Stimulated activated CD4-positive, alpha-beta T cell treated with anti-CD3 and anti-CD28 coated beads, Interleukin-15, amount 100 ng/mL, for 24 hours (primary cell): ENCODE measurements at regions not wholly inside any gene's neighbourhood (a gene's known extent, or its start where the extent isn't known, plus 50 kb on each side); places are given as distances from the start of the nearest gene placed in this dataset.

Experiments used
- DNase-seq: peaks from one replicate; pipeline ENCODE4 v3.0.0-alpha.2; 2020

DNA sequence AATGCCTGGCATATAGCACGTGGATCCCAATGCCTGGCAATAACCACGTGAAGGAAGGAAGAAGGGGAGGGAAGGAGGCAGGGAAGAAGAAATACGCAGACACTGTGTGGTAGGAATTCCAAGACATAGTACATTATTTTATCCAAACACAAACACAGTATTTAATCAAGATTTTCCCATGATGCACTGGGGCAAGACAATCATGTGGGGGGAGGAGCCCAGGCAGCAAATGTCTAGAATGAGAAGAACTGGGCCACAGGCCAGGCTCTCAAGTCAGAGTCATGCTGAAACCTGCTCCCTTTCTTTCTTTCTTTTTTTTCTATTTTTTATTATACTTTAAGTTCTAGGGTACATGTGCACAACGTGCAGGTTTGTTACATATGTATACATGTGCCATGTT is 717.9 kb downstream of the UQCRFS1 start:
- DNase-seq, result no peak

DNA sequence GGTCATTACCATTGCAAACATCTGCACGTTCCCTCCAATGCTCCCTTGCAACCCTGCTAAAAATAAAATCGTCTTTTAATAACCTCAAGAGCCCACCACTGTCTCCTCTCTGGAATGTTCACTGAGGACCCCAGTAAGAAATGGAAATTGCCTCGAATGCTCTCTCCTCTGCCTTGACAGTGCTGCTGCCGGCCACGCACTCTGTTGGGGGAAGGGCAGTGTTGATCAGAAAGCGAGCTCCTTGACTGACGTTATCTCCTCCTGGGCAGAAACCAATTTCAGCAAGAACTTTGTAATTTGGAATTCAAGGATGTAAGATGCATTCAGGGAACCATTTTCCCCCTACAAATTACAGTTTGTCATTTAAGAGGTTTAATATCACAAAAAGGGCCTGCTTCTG is 718.5 kb downstream of the UQCRFS1 start:
- no peak for DNase-seq

DNA sequence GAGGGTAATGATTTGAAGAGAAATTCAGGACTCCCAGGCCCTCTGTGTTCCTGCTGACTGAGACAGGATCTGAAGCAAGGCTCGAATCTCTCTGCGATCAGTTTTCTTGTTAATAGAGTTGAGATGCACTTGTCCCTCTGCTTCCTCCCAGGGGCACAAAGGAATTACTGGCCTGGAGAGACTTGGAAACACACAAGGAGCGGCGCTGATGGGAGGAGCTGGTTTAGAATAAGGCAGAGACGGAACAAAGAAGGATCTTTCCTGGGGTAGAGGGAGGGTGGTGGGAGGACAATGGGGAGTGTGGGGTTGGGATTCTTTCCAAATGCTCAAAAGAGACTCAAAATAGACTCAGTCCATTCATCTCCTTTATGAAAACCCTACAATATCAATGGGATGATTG is 719.1 kb downstream of the UQCRFS1 start:
- no peak for DNase-seq

DNA sequence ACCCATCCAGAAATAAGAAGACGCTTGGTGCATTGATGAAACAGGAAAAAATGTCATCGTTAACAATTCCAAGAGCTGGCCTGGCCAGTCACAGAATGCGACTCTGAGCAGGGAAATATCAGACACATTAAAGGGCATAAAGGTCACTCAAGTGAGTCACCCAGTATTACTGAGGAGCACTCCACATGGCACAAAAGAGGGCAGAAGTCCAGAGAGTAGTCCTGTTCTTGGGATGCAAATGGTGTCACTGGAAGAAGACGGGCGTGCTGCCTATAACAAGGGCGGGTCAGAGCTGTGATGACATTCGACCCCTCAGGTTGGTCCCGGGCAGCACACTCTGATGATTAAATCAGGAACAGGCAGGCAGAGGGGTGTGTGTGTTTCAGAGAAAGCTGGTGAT is 720.3 kb downstream of the UQCRFS1 start:
- no peak for DNase-seq

DNA sequence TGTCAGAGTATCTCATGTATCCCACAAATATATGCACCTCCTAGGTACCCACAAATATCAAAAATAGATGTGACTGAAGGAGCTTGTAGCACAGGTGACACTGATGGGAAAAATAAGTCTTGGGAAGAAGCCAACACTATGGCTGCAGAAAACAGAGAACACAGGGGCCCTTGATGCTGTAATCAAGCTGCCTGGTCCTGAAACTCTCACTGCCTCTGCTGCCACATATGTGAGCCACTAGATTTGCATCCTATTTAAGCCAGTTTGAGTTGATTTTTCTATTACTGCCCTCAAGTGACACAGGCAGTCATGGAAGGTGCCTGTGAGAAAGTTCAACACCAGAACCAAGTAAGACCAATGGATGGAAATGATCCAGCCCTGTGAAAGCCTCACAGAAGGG is 720.8 kb downstream of the UQCRFS1 start:
- no peak for DNase-seq

DNA sequence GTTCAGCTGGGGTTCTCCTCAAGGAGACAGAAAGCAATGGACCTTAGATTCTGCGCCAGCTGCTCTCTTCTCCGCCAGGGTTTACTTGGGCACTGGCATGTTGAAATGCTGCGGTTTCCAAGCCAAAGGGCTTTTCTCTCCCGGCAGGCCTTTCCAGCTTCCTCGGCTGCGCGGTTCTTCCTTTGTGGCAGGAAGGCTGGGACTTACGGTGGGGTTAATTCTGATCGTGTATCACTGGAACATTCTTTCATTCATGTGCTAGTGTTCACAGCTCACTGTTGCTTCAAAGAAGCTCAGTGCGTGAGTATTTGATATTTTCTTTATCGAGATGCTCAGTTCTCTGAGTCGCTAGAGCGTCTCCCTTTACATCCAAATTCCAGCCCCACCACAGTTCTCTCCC is 723.2 kb downstream of the UQCRFS1 start:
- no peak for DNase-seq

DNA sequence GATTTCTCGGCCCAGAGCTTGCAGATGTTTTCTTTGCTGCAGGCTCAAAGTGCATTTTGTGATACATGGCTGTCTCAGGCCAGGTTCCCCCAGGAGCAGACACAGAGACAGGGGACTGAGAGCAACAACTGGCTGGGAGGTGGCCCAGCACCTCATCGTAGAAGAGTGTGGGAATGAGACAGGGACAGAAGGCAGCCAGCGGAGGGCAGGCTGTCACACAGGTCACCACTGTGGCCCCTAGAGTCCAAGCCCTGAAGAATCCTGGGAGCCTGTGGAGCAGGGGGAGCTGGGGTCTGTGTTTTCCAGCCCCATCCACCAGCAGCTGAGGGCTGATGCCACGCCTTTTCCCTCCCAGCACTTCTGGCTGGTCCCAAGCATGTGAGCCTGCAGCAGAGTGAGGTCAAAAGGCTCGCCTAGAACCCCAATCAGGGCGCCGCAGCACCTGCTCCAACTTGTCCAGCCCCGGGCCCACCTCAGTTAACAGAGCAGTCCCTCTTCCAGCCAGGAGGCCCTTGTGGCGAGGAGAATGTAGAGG is 723.8 kb downstream of the UQCRFS1 start:
- no peak for DNase-seq

DNA sequence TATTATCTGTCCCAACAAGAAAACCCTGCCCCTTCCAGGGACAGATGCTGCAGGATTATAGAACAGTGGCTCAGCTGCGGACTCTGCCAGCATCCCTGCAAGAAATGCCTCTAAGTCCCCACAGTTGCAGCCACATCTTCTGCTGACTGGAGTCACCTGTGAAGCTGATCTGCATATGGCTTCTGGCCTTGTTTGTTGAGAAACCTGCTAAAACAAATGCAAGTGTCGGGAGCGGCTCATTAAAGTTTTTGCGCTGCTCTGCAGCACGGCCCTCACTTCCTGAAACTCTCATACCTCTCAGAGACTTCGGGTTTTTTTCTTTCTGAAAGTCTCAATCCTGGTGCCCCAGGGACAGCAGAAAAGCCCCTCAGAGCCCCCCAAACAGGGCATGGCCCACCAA is 725.0 kb downstream of the UQCRFS1 start:
- no peak for DNase-seq

DNA sequence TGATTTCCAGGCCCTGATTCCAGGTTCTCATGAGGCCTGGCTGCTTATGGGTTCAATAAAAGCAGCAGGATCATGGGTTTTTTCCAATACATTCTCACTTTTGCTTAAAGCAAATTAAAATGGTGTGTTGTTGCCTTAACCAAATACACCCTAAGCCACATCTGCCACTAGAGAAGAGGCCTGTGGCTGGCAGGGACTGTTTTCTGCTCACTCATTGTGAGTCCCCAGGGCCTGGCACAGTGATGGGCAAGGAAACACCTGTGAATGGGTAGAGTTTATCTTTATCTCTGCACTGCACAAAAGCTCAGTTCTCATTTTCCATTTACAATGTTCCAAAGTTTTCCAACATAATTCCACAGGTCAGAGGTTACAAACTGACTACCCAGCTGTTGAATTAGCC is 726.0 kb downstream of the UQCRFS1 start:
- no peak for DNase-seq

DNA sequence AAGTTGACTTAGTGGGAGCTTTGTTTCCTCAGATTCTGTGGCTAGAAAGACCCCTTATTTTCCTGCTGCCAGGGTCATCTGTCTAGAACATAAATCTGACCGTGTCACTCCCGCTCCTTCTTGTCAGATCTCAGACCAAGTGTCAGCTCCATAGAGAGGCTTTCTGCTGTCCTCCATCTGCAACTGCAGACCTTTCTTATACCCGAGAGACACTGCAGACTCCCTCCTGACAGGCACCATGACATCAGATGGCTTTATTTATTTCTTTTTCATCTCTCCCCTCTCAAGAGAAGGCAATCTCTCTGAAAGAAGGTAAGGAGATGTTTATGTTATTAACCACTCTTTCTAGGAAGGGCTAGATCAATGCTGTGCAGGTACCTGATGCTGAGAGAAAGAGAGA is 726.5 kb downstream of the UQCRFS1 start:
- DNase-seq, result no peak

DNA sequence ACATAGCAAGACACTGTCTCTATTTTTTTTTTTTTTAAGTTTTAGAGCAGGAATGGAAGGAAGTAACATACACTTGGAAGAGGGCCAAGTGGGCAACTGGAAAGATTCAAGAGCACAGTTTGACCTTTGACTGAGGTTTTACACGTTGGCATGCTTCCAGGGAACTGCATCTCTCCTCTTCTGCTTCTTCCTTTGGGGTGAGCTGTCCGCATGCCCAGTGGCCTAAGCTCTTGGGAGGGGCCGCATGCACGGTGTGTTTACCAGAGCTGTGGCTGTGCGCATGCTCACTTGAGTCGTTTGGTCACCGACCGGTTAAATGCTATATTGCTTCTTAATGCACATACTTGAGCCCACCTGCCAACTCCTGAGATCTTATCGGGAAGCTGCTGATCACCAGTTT is 727.7 kb downstream of the UQCRFS1 start:
- no peak for DNase-seq

DNA sequence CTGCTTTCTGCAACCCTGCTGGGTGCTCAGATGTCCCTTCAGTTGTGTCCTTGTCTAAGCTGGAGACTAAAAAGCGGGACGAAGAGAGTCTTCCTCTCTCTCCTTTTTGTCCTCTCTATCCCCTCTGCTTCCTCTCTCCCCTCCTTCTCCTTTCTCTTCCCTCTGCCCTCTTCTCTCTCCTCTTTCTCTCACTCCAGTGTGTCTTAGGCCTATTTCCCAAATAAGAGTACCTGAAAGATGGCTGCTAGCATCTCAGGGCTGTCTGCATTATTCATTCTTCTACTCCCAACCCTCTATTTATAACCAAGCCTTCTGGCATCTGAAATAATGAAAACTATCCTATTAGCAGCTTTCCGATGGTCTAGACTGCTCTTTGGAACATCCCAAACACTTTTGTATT is 729.8 kb downstream of the UQCRFS1 start:
- no peak for DNase-seq

DNA sequence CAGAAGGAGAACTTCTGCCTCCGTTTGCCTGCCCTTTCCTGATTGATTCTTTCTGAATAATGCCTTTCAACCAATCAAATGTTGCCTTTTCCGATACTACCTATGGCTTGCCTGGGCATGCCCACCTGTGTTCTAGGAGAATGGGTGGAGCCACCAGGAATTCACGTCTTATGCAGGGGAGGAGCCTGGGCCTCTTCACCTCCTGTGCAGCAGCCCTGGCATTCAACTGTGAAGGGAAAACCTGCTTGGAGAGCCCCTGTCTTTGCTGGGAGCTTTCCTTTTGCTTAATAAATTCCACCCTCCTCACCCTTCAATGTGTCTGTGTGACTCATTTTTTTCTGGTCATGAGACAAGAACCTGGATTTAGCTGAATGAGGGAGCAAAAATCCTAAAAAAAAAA is 730.7 kb downstream of the UQCRFS1 start:
- no peak for DNase-seq

DNA sequence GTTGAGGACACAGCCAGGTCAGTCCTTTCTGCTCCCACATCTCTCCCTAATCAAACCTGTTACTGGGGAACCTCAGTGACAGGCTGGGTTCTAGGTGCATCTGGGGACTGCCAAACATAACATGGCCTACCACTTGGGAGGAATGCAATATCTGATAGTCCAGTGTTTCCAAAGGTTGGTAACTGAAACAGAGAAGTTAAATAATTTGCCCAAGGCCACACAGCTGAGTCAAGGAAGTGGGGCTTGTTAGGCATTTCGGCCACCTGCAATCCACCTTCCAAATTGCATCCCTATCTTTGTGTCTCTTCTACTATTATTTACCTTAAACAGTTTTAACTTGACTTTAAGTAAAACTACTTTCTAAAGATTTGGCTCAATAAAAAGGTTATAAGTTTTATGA is 731.3 kb downstream of the UQCRFS1 start:
- DNase-seq, result no peak

DNA sequence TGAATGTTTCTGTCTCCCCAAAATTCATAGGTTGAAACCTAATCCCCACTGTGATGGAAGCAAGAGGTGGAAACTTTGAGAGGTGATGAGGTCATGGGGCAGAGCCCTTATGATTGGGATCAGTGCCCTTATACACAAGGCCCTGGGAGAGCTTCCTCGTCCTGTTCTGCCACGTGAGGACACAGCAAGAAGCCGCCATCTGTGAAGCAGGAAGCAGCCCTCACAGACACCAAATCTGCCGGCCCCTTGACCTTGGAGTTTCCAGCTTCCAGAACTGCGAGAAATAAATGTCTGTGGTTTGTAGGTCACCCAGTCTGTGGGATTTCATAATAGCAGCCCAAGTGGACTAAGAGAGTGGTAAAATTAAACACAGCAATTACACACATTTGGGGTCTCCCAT is 737.4 kb downstream of the UQCRFS1 start:
- no peak for DNase-seq

DNA sequence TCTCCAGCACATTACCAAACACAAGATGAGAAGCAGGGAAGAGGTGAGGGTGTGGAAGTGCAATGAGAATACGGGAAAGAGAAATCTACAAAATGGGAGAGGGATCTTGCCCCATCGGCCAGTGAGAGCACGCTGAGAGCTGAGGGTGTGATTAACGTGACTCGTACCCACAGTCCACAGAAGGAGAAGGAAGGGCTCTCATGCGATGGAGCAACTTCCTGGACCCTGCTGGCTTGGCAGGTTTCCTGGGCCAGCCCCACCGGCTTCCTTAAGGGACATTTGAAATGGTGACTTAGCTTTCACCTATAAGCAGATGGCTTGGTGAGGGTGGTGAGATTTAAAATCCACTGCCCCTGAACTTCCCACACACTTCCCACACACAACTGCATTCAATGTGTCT is 740.1 kb downstream of the UQCRFS1 start:
- DNase-seq, result no peak

DNA sequence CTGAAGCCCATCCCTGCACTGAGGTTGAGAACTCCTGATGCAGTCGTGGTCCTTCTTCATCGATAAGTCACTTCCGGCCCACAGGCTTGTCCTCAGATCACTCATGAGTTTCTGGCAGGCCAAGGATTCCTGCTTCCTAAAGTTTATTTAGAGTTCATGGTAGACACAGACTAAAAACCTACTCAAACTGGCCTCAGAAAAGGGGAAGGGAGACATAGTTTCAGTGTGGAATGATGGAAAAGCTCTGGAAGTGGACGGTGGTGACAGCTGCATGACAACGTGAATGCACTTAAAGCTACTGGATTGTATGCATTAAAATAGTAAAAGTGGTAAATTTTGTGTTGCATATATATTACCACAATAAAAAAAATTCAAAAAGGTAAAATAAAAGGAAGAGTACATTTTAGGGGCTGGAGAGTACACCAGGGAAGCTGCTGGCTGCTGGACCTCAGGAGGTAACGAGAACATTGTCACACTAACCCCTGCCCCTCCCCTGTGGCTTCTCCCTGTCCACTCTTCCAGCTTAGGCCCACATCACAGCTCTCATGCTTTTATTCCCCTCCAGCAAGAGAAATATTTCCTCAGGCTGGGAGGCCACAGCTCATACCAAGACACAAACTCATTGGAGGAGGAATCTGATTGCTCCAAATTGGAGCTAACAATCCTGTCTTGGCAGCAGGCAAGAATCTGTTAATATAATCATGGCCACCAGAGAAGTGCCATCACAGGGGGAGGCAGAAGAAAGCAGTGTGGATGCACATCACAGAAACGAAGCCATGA is 741.0 kb downstream of the UQCRFS1 start:
- no peak for DNase-seq

DNA sequence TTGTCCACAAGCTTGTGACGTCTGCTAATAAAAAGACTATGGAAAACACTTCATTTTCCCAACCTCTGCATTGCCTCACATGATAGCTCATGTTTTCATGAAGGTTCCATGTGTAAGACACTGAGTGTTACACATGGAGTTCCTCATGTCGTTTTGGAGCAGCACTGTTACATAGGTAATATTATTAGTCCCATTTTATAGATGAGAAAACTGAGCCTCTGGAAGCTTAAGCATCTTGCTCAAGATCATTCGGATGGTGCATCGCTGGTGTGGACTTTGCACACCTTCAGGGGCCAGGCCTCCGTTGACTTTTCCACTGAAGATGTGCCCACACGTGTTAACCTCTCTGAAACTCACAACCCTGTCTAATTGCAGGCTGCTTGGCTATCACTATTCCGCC is 743.4 kb downstream of the UQCRFS1 start:
- no peak for DNase-seq

DNA sequence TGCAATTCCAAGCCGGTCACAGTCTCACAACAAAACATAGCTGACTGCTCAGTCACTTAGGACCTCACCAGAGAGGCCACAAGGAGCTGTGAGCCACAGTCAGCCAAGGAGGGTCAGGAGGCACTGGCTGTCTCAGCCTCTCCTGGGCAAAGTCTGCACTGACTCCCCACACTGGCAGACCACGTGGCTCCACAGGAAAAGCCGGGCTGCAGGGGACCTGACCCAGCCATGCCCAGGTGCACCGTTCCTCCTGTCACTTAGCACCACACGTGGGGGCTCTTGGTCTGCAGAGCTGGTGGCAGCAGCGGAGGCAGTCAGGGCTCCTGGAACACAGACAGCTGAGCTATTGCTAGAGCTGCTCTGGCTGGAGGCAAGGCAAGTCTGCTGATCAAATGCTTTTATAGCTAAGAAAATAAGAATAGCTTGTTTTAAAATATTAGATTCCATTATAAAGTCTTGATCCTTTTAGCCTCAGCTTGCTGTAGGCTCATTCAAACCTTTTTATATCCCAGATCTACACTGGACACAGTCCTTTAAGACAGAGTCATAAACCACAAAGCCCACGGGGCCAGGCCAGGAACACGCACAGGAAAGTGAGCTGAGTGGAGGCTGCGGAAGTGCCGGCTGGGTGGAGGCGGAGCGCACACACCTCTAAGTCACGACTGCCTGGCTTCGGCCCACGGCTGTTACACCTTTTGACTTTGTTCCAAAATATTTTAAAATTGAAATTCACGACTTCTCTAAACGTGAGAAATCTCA is 744.1 kb downstream of the UQCRFS1 start:
- DNase-seq, result peak; percentile 38

DNA sequence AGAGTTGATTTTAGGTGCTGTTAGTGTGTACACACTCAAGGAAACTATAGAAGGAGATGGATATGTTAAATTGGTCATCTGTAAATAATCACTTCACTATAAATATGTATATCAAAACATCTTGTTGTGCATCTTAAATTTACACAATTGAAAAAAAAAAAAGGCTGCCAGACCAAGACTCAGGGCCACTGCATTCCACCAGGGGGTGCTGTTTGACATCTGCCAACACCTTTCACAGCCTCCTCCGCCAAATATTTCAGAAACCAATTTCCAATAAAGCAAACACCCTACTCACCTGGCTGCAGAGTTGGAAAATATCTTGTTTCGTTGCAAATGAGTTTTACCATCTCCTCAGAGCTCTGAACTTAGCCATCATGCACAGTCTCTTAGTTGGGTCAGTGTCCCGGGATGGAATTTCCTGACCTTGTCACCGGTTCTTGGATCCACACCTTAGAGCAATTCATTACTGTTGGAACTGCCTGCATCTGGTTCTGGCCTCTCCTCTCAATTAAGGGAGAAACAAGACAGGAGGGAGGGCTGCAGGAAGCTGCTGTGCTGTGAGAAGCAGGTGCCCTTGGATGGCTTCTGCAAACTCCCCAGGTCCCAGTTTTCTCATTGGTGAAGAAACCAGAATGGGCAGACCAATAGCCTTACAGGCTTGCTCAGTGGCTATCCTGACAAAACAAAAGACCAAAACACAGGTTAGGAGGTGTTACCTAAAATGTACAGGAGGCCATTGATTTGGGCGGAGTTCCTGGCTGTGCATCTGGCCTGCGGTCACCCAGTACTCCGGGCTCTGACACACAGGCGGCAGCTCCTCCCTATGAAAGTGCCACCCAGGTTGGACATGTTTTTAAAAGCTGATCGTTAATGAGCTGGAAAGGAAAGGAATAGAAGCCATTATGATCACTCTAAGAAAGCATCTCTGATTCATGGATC is 746.6 kb downstream of the UQCRFS1 start:
- DNase-seq, result peak; percentile 77

DNA sequence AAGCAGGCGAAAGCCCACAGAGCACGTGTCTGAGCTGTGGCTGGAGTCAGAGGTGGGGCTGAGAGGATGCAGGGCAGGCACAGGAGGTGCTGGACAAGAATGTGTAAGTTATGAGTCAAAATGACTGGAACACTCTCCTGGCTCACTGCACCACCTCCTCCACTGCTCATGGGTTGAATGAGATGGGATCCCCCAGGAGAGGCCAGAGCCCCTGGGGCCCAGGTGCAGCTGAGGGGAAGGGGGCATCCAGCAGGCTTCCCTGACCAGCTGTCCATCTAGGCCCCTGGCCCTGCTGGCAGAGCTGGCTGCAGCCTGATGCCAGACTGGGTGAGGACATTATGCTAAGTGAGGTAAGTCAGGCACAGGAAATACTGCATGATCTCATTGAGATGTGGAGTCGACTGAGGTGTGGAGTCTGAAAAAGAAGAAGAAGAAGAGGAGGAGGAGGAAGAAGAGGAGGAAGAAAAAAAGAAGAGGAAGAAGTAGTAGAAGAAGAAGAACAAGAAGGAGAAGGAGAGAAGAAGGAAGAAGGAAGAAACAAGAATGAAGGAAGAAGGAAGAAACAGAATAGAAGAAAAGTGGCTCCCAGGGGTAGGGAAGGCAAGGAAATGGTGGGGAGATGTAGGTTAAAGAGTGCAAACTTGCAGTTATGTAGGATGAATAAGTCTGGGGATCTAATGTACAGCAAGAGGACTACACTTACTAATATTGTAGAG is 747.4 kb downstream of the UQCRFS1 start:
- no peak for DNase-seq

DNA sequence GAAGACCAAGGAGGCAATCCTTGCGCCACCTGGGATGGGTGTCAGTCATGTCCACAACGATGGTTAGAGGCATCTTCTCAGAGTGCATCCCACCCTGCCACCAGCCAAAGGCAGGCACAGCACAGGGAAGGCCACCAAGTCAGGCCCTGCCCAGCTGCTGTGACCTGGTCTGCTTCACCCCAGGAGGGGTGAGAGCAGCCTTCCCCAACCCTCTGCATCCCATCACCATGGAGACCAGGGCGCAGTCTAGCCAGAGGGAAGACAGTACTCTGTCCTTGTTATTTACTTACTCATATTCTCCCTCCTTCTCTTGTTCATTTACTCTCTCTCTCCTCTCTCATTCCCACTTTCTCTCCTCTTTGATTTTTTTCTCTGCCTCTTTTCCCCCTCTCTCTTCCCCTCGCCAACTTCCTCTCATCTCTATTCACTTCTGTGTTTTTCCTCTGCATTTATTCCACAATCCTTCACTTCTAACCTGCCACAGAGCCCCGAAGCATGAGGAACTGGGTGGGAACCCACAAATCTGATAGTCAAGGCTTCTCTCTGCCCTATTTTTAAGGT is 749.4 kb downstream of the UQCRFS1 start:
- no peak for DNase-seq
